IMR-90 (cell line): ENCODE measurements at regions not wholly inside any gene's neighbourhood (a gene's known extent, or its start where the extent isn't known, plus 50 kb on each side); places are given as distances from the start of the nearest gene placed in this dataset.

Experiments
- CTCF ChIP-seq: conservative IDR thresholded peaks from 2 replicates; pipeline ENCODE4 v1.5.1; 2012; ENCODE audit warnings: mild to moderate bottlenecking, low read depth, low read length, improper control_type of control experiment
- ELK1 ChIP-seq: fragments of 150-350 bp; IDR thresholded peaks from 2 replicates; pipeline ENCODE4 v1.6.1; 2016; ENCODE audit warnings: low read depth, mild to moderate bottlenecking, low read length, moderate library complexity, borderline replicate concordance
- POLR2A ChIP-seq: IDR thresholded peaks from 2 replicates; pipeline ENCODE4 v1.6.1; 2012; ENCODE audit warnings: mild to moderate bottlenecking, low read depth, low read length
- RAD21 ChIP-seq: IDR thresholded peaks from 2 replicates; pipeline ENCODE4 v1.6.1; 2012; ENCODE audit warnings: low read length, improper control_type of control experiment
- SMC3 ChIP-seq: fragments of 150-350 bp; IDR thresholded peaks from 2 replicates; pipeline ENCODE4 v1.6.1; 2016; ENCODE audit warnings: low read depth, mild to moderate bottlenecking, antibody characterized with exemption, low read length, moderate library complexity

- TF ChIP-seq SMC3, result no peak
- no peak for TF ChIP-seq CTCF
- no peak for TF ChIP-seq POLR2A
- TF ChIP-seq RAD21, result no peak
- TF ChIP-seq ELK1, result no peak
Measured at GRCh38 chr3:61360297-61360965, 109.2 kb upstream of the FHIT start.
